ENCODE measurements at regions not wholly inside any gene's neighbourhood (a gene's known extent, or its start where the extent isn't known, plus 50 kb on each side); places are given as distances from the start of the nearest gene placed in this dataset.
A peak's percentile ranks its signal among the peaks of the same experiment; 100 is the strongest.
"Not testable (repeated sequence)": the region's sequence is repeated elsewhere in the genome, so short reads cannot be mapped to it uniquely, and the experiment has no call there.

- DNase-seq, result no peak
Measured at GRCh38 chr7:36040679-36041078, 112.4 kb upstream of the EEPD1 start.

- DNase-seq, result no peak
Measured at GRCh38 chr7:36044101-36044892, 108.8 kb upstream of the EEPD1 start.

- no peak for DNase-seq
Measured at GRCh38 chr7:36045326-36045725, 107.7 kb upstream of the EEPD1 start.

DNA sequence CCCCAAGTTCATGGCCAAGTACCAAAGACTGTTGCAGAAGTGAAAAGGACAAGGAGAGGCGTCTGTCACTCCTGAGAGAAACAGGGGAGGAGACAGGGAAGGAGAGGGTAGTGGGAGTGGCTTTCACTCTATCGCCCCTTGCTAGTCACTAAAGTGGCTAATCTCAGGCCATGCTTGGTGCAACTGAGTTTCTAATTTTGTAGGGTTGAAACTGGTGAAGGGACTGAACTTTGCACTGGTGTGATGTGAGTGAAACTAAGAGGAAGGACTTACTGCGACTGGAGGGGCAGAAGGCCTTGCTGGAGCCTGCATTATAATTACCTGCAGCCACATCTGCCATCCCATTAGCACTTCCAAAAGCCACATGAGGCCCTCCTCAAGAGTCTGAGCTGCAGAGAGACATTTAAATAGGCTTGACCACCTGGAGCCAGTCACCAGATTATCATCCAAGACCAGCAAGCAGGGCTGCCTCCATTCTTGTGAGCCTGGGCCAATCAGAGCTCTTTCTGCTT is 107.2 kb upstream of the EEPD1 start:
- no peak for DNase-seq

DNA sequence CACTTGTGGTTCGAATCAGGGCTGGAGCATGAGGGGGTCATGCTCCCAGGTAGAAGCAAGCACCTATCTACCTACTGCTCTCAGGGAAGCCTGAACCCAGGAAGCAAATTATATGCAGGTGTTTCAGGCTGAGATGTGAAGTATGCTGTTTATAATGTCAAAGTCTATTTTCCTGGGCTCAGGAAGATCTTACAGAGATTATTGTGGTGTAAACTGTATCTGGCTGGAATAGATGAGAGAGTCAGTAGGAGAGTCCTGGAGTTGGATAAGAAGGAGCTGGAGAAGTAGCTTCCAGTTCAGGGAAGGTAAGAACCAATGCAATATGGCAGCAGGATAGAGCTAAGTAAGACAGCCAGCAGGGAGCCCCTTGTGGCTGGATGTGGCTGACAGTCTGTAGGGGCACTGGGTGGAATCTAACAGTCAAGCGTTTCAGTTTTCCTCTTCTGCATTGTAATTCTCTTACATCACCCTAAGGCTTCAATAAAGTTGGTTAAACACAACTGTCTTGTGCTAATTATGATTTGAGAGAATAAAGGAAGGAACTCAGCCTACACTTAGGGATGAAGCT is 105.9 kb upstream of the EEPD1 start:
- DNase-seq, result peak; percentile 10

DNA sequence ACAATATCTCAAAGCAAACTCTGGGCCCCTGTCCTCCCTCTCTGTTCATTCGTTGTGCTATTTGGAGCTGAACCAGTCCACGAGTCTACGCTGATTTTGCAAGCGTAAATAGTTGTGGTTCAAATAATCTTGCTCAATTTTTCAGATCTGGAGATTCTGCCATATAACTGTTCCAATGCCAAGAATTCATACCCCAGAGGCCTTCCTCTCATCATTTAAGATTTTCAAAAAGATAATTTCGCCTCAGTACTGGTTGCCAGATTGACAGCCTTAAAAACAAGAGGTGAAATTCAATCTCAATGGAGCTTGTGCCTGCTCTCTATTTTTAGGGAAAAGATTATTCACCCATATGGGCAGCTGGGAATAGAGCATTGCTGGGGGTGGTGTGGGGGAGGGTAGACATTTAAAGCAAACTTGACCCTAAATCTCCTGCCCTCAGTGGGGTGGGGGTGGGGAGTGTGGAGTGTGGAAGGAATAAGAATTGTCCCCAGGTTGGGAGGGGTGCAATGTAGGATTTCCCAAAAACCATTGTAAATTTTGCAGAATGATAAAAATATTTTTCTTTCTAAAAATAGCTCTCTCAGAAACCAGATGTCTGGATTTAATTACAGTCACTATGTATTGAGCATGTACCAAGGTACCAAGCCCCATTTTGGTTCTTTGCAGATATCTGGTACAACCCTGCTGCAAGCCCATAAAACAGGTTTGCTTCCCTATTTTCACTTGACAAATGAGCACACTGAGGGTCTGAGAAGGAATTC is 104.7 kb upstream of the EEPD1 start:
- peak; percentile 81 for DNase-seq

GRCh38 chr7:36048902-36049240 is 104.2 kb upstream of the EEPD1 start:
- no peak for DNase-seq

- peak; percentile 38 for DNase-seq
Measured at GRCh38 chr7:36051501-36051900, 101.6 kb upstream of the EEPD1 start.

DNA sequence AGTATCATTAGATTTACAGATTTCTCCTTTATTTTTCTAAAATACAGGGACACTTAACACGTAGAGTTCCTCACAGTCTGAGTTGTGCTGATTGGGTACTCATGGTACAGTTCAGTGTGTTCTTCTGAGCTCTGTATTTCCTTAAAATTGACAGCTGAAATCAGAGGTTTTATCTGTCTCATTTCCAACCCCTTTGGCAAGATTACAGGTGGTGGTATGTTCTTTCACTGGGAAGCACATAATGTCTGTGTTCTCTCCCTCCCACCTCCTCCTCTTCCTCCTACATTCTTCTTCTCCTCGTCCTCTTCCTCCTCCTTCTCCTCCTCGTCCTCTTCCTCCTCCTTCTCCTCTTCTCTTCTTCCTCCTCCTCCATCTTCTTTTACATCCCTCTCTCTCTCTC is 99.5 kb upstream of the EEPD1 start:
- DNase-seq, result no peak

- no peak for DNase-seq
Measured at GRCh38 chr7:36054637-36055036, 98.4 kb upstream of the EEPD1 start.

- no peak for DNase-seq
Measured at GRCh38 chr7:36055207-36055606, 97.8 kb upstream of the EEPD1 start.

DNA sequence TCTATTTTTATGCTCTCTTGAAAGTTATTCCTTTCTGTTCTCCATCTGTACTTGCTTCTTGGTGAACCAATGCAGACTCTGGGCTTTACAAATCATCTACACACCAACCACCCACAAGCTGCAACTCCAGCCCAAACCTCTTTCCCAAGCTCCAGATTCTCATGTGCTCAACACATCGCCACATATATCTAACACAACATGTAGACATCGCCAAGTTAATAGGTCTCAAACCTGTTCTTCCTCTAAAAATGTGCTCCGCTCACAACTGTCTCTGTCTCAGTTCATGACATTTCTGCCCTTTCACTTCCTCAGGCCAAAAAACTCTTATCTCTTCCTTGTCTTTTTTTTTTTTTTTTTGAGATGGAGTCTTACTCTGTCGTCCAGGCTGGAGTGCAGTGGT is 95.7 kb upstream of the EEPD1 start:
- DNase-seq, result no peak

DNA sequence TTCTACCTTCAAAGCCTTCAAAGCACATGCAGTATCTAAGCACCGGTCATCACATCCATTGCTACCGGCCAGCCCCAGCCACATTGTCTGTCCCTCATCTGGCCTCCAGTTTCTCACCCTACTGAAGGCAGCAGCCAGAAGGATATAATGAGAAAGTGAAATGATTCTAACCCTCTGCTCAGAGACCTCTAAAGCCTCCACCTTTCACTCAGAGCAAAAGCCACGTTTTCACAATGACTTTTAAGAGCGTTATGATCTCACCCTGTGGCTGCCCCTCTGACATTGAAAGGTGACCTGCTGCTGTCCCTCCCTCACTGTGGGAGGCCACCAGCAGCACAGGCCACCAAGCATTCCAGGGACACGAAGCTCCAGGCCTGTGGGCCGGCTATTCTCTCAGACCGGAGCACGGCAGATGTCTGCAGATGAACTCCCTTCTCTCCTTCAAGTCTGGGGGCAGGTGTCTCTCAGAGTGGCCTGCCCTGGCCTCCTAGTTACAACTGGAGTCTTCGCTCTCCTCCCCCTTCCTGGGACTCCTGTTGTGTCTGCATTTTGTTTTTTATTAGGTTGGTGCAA is 94.9 kb upstream of the EEPD1 start:
- DNase-seq, result no peak

DNA sequence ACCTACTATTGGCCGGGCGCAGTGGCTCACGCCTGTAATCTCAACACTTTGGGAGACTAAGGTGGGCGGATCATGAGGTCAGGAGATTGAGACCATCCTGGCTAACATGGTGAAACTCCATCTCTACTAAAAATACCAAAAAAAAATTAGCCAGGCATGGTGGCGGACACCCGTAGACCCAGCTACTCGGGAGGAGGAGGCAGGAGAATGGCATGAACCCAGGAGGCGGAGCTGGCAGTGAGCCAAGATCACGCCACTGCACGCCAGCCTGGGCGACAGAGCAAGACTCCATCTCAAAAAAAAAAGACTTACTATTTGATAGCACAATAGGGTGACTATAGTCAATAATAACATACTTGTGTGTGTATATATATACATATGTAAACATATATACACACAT is 92.7 kb upstream of the EEPD1 start:
- DNase-seq, result not testable (repeated sequence)

GRCh38 chr7:36062154-36062815 is 90.8 kb upstream of the EEPD1 start:
- no peak for DNase-seq

DNA sequence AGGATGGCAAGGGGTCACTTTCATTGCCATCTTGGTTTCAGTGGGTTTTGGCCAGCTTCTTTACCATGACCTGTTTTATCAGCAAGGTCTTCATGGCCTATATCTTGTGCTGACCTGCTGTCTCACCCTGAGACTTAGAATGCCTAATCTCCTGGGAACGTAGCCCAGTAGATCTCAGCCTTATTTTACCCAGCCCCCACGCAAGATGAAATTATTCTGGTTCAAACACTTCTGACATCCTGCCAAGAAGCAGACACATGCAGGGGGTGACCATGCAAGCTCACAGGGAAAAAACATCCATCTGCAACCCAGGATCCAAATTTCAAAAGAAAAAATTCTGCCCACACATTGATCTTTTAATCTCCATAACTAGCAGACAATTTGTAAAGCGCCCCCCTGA is 88.4 kb upstream of the EEPD1 start:
- DNase-seq, result no peak

GRCh38 chr7:36065563-36066342 is 87.3 kb upstream of the EEPD1 start:
- not testable (repeated sequence) for DNase-seq

DNA sequence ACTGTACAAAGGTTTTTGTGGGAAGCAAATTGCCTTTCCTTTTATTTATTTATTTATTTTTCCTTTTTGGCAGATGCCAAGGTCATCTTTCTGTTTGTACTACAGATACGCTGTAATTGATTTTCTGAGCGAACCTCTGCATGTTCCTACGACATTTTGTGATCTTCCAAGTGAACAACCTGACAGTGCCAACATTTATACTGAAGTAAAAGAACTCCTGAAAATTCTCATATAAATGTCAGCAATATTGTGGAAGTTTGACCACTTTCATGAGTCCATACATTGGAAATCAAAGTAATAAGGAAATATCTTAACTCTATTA is 86.8 kb upstream of the EEPD1 start:
- DNase-seq, result no peak

GRCh38 chr7:36070230-36070629 is 82.8 kb upstream of the EEPD1 start:
- DNase-seq, result no peak

DNA sequence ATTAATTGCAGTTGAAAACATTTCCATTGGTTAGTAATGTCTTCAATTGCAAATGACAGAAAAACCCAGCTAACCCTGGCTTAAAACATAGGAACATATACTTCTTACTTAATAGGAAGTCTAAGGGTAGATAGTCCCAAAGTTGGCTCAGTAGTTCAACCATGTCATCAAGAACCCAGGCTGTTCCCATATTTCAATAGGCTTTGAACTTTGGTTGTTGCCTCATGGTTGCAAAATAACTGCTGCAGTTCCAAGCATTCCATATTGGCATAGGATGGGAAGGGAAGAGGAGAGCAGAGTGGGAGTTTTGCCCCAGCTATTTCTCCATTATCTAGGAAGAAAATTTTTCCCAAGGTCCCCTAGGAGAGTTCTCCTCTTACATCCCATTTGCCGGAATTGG is 81.4 kb upstream of the EEPD1 start:
- DNase-seq, result no peak

- no peak for DNase-seq
Measured at GRCh38 chr7:36072620-36073019, 80.4 kb upstream of the EEPD1 start.

DNA sequence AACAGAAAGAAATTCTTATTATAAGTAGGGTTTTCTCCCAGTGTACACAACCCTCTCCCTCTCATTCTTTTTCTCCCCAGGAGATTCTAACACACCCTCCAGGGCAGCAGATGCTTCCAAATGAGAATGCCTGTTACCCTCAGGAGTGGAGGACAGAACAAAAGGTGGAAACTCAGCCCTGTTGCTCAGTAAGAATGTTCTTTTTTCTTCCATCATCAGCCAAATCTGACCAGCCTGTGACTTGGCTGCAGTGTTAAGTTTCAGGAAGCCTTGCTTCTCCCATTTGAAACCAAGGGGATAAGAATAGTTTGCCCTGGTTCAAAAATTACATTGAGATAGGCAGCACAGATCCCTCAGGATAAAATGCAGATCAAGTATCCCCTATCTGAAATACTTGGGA is 77.5 kb upstream of the EEPD1 start:
- DNase-seq, result no peak

DNA sequence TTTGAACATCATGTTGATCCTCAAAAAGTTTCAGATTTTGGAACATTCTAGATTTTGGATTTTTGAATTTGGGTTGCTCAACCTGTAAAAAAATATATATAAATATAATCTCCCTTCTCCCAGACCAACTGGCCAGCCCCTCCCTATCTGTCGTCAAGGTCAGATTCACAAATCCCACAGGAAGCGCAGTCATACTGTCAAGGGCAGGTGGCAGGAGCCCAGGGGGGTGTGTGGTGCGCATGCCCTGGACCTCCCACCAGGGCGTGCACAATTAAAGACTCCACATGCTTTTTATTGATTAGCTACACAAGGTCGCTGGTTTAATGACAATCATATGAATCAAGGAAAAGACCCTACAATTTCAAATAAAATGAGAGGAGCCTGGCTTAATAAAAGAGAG is 77.0 kb upstream of the EEPD1 start:
- DNase-seq, result no peak
